ENCODE measurements at regions not wholly inside any gene's neighbourhood (a gene's known extent, or its start where the extent isn't known, plus 50 kb on each side); places are given as distances from the start of the nearest gene placed in this dataset.

GRCh38 chr11:104798789-104799188 is 99.5 kb downstream of the CASP12 start:
- Histone ChIP-seq H3K36me3 (ENCODE audit: control insufficient read depth, insufficient read depth, low read length) (no peaks in the 10 kb centered on the region), H3K27me3 (ENCODE audit: control insufficient read depth, insufficient read depth, low read length) (no peaks in the 10 kb centered on the region), H3K4me3 (ENCODE audit: low read depth, low read length) (no peak overlapping the region)
- DNase-seq (ENCODE audit: low read depth) (no peak), FAIRE-seq (no peak)
- TF ChIP-seq, protein P1, sequence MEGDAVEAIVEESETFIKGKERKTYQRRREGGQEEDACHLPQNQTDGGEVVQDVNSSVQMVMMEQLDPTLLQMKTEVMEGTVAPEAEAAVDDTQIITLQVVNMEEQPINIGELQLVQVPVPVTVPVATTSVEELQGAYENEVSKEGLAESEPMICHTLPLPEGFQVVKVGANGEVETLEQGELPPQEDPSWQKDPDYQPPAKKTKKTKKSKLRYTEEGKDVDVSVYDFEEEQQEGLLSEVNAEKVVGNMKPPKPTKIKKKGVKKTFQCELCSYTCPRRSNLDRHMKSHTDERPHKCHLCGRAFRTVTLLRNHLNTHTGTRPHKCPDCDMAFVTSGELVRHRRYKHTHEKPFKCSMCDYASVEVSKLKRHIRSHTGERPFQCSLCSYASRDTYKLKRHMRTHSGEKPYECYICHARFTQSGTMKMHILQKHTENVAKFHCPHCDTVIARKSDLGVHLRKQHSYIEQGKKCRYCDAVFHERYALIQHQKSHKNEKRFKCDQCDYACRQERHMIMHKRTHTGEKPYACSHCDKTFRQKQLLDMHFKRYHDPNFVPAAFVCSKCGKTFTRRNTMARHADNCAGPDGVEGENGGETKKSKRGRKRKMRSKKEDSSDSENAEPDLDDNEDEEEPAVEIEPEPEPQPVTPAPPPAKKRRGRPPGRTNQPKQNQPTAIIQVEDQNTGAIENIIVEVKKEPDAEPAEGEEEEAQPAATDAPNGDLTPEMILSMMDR (IDR thresholded peaks at IDR 0.05; ENCODE audit: insufficient read depth, low read length, severe bottlenecking) = no peak

DNA sequence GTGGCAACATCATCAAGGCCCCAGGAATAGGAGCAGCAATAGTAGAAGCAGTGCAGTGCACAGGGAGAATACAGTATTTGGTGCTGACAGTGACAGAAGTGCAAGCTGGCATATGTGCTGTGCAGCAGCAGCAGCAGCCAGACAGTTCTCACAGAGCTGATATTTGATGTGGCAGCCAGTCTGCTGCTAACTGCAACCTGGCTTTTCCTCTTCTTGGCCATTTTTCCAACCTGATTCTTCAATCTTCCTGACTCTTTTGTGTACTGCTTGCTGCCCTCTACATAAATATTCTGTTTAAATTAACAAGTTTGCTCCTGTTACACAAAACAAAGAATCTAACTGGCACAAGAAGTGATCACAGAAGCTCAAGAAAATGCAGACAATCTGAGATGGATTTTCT is 102.0 kb downstream of the CASP12 start:
- H3K36me3 ChIP-seq (ENCODE audit: control insufficient read depth, insufficient read depth, low read length) = no peaks in the 10 kb centered on the region
- no peaks in the 10 kb centered on the region for H3K27me3 ChIP-seq (ENCODE audit: control insufficient read depth, insufficient read depth, low read length)
- DNase-seq (ENCODE audit: low read depth) (no peak), FAIRE-seq (no peak)
- TF ChIP-seq, protein P1 (IDR thresholded peaks at IDR 0.05; ENCODE audit: insufficient read depth, low read length, severe bottlenecking) = no peak
- H3K4me3 ChIP-seq (ENCODE audit: low read depth, low read length) = no peak overlapping the region

- FAIRE-seq (no peak), DNase-seq (ENCODE audit: low read depth) (no peak)
- Histone ChIP-seq H3K4me3 (ENCODE audit: low read depth, low read length) (no peak overlapping the region), H3K36me3 (ENCODE audit: control insufficient read depth, insufficient read depth, low read length) (no peaks in the 10 kb centered on the region), H3K27me3 (ENCODE audit: control insufficient read depth, insufficient read depth, low read length) (no peaks in the 10 kb centered on the region)
- TF ChIP-seq, protein P1 (IDR thresholded peaks at IDR 0.05; ENCODE audit: insufficient read depth, low read length, severe bottlenecking) = no peak
These were observed 102.6 kb downstream of the CASP12 start for GRCh38 chr11:104795501-104796213.

GRCh38 chr11:104792861-104793260 is 105.4 kb downstream of the CASP12 start:
- no peak for FAIRE-seq
- Histone ChIP-seq H3K27me3 (ENCODE audit: control insufficient read depth, insufficient read depth, low read length) (no peaks in the 10 kb centered on the region), H3K4me3 (ENCODE audit: low read depth, low read length) (no peak overlapping the region), H3K36me3 (ENCODE audit: control insufficient read depth, insufficient read depth, low read length) (no peaks in the 10 kb centered on the region)
- no peak for DNase-seq (ENCODE audit: low read depth)
- TF ChIP-seq, protein P1 (IDR thresholded peaks at IDR 0.05; ENCODE audit: insufficient read depth, low read length, severe bottlenecking) = no peak

GRCh38 chr11:104791896-104792295 is 106.4 kb downstream of the CASP12 start:
- no peak for FAIRE-seq
- TF ChIP-seq, protein P1 (IDR thresholded peaks at IDR 0.05; ENCODE audit: insufficient read depth, low read length, severe bottlenecking) = no peak
- H3K36me3 ChIP-seq (ENCODE audit: control insufficient read depth, insufficient read depth, low read length) = no peaks in the 10 kb centered on the region
- no peak overlapping the region for H3K4me3 ChIP-seq (ENCODE audit: low read depth, low read length)
- DNase-seq (ENCODE audit: low read depth) = no peak
- no peaks in the 10 kb centered on the region for H3K27me3 ChIP-seq (ENCODE audit: control insufficient read depth, insufficient read depth, low read length)

Data from bronchial epithelial cell (primary cell).